ENCODE measurements at regions not wholly inside any gene's neighbourhood (a gene's known extent, or its start where the extent isn't known, plus 50 kb on each side); places are given as distances from the start of the nearest gene placed in this dataset.

DNA sequence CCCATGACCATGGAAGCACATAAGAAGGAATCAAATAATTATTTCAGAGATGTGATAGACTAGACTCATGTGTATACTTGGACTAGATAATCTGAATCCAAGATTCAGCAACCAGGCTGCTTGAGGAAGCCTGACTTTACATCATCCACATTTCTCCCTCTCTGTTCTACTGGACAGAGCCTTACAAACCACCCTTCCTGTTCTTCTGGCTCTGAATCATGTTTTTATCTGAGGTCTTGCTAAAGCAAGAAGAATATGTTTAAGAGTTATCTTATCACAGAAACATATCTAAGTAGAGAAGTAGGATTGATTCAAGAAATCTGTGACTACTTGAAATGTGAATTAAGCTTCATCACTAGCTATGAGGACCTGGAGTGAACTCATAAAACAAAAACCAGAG lies 71.1 kb upstream of the SLC24A5 start:
- Histone ChIP-seq H3K27me3 (no peaks in the 10 kb centered on the region), H3K4me1 (replicated peaks in 1 of 2) (no peaks in the 10 kb centered on the region)
- intact Hi-C loops (cut with DNase I): no loop called here

DNA sequence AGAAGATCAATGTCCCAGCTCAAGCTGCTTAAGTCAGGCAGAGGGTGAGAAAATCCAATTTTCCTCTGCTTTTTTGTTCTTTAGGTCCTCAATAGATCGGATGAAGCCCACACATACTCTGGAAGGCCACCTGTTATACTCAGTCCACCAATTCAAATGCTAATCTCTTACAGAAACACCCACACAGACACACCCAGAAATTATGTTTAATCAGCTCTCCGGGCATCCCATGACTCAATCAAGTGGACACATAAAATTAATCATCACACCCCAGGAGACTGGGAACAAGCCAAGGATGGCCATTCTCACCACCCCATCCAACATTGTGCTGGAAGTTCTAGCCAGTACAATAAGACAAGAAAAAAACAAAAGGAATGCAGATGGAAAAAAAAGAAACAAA lies 67.8 kb upstream of the SLC24A5 start:
- no peak for DNase-seq
- intact Hi-C loops (cut with DNase I): no loop called here

More for the DNA sequence above, 71.1 kb upstream of the SLC24A5 start:
- no peaks in the 10 kb centered on the region for H3K9me3 ChIP-seq (replicated peaks in 1 of 3)
- no peaks in the 10 kb centered on the region for H3K36me3 ChIP-seq (replicated peaks in 1 of 2)
- H3K4me3 ChIP-seq: no peak overlapping the region
- no peak for DNase-seq
- TF ChIP-seq, protein P1, sequence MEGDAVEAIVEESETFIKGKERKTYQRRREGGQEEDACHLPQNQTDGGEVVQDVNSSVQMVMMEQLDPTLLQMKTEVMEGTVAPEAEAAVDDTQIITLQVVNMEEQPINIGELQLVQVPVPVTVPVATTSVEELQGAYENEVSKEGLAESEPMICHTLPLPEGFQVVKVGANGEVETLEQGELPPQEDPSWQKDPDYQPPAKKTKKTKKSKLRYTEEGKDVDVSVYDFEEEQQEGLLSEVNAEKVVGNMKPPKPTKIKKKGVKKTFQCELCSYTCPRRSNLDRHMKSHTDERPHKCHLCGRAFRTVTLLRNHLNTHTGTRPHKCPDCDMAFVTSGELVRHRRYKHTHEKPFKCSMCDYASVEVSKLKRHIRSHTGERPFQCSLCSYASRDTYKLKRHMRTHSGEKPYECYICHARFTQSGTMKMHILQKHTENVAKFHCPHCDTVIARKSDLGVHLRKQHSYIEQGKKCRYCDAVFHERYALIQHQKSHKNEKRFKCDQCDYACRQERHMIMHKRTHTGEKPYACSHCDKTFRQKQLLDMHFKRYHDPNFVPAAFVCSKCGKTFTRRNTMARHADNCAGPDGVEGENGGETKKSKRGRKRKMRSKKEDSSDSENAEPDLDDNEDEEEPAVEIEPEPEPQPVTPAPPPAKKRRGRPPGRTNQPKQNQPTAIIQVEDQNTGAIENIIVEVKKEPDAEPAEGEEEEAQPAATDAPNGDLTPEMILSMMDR (IDR thresholded peaks at IDR 0.05): no peak
- no peak for TF ChIP-seq POLR2A (IDR thresholded peaks at IDR 0.05)
- H3K27ac ChIP-seq: no peak overlapping the region

DNA sequence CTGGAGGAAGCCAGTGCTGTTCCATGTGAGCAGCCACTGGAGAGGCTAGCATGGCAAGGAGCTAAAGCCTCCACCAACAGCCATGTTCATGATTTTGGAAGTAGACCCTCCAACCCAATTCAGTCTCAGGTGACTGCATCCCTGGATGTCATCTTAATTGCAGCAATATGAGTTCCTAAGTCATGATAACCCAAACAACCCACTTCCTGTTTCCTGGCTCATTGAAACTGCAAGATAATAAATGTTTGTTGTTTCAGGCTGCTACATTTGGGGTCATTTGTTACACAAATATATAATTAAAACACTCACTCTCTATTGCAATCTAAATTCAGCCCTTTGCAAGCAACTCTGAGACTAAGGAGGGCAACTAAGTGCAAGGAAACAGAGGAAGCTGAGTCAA lies 62.4 kb upstream of the SLC24A5 start:
- H3K27me3 ChIP-seq: no peaks in the 10 kb centered on the region
- DNase-seq: no peak
- no peaks in the 10 kb centered on the region for H3K9me3 ChIP-seq (replicated peaks in 1 of 3)
- no peak overlapping the region for H3K4me3 ChIP-seq
- no peaks in the 10 kb centered on the region for H3K36me3 ChIP-seq (replicated peaks in 1 of 2)
- TF ChIP-seq, protein P1 (IDR thresholded peaks at IDR 0.05): no peak
- TF ChIP-seq POLR2A (IDR thresholded peaks at IDR 0.05): no peak
- intact Hi-C loops (cut with DNase I): no loop called here
- no peak overlapping the region for H3K27ac ChIP-seq
- H3K4me1 ChIP-seq (replicated peaks in 1 of 2): no peaks in the 10 kb centered on the region

More for the DNA sequence above, 67.8 kb upstream of the SLC24A5 start:
- no peaks in the 10 kb centered on the region for H3K36me3 ChIP-seq (replicated peaks in 1 of 2)
- no peaks in the 10 kb centered on the region for H3K27me3 ChIP-seq
- no peaks in the 10 kb centered on the region for H3K9me3 ChIP-seq (replicated peaks in 1 of 3)
- no peak overlapping the region for H3K27ac ChIP-seq
- WGBS, 4 donors: 57 to 63% (median 59%) methylated on average over 2 of the region's 2 CpGs
- TF ChIP-seq POLR2A (IDR thresholded peaks at IDR 0.05): no peak
- TF ChIP-seq, protein P1 (IDR thresholded peaks at IDR 0.05): no peak
- H3K4me1 ChIP-seq (replicated peaks in 1 of 2): no peaks in the 10 kb centered on the region
- no peak overlapping the region for H3K4me3 ChIP-seq

DNA sequence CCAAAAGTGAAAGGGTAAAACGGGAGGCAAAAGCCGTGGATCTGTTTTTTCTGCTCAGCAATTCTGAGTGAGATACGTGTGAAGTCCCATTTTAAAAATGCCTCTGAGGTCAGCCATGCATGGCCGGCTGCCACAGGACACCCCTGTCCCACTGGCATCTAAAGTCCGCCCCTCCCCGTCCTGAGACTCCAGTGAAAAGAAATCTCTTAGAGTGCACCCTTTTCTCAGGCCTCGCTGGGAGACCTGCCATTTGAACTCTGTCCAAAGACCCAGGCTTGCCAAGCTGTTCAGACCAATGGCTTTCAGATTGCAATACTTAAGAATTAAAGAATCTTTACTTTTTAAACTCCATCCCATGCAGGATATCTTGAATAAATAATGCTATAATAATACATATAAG lies 61.0 kb upstream of the SLC24A5 start:
- WGBS, 4 donors: 47 to 61% (median 56%) methylated on average over 7 of the region's 7 CpGs
- no peaks in the 10 kb centered on the region for H3K4me1 ChIP-seq (replicated peaks in 1 of 2)
- DNase-seq: peak in 5 of 7 donors; percentile 7 to 26 (median 15)
- no peaks in the 10 kb centered on the region for H3K36me3 ChIP-seq (replicated peaks in 1 of 2)
- no peak for TF ChIP-seq POLR2A (IDR thresholded peaks at IDR 0.05)
- TF ChIP-seq, protein P1 (IDR thresholded peaks at IDR 0.05): no peak
- H3K4me3 ChIP-seq: no peak overlapping the region
- no peak overlapping the region for H3K27ac ChIP-seq
- H3K9me3 ChIP-seq (replicated peaks in 1 of 3): no peaks in the 10 kb centered on the region
- no peaks in the 10 kb centered on the region for H3K27me3 ChIP-seq
- intact Hi-C loops (cut with DNase I): no loop called here
